ENCODE measurements at regions not wholly inside any gene's neighbourhood (a gene's known extent, or its start where the extent isn't known, plus 50 kb on each side); places are given as distances from the start of the nearest gene placed in this dataset.

DNA sequence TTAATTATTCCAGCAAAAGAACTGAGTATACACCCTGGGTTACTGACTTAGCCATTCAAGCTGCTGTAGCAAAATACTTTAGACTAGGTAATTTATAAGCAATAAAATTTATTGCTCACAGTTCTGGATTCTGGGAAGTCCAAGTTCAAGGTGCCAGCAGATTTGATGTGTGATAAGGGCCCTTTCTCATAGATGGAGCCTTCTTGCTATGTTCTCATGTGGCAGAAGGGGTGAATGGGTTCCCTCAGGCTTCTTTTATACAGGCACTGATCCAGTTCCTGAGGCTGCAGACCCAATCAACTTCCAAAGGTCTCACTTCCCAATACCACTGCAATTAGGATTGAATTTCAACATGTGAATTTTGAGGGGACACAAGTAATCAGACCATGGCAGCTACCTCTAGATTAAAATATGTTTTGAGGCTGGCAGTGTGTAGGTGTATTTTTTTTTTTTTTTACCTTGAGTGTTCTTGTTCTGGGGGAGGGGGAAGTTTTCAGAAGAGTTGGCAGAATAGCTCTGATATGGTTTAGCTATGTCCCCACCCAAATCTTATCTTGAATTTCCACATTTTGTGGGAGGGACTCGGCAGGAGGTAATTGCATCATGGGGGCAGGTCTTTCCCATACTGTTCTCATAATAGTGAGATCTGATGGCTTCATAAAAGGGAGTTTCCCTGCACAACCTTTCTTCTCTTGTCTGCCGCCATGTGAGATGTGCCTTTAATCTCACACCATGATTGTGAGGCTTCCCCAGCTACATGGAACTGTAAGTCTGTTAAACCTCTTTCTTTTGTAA is 178.2 kb downstream of the RASSF9 start:
- no peak overlapping the region for H3K4me3 ChIP-seq (ENCODE audit: extremely low read depth, insufficient read depth, low read length, poor library complexity, severe bottlenecking)
- 80% methylated on average over 1 of the region's 2 CpGs; no CpG with 5 or more reads in 1 of the 2 experiments for WGBS, 2 experiments (ENCODE audit: insufficient coverage in 2 of 2)
- peaks cover 6% of the 10 kb centered on the region for H3K9me3 ChIP-seq (ENCODE audit: control insufficient read depth, low read length)
- H3K27ac ChIP-seq (ENCODE audit: low read depth, low read length, severe bottlenecking), result no peak overlapping the region
- H3K36me3 ChIP-seq (ENCODE audit: control insufficient read depth, insufficient read depth, low read length), result no peaks in the 10 kb centered on the region
- H3K4me1 ChIP-seq (ENCODE audit: control insufficient read depth, insufficient read depth, low read length, poor library complexity, severe bottlenecking), result no peaks in the 10 kb centered on the region

DNA sequence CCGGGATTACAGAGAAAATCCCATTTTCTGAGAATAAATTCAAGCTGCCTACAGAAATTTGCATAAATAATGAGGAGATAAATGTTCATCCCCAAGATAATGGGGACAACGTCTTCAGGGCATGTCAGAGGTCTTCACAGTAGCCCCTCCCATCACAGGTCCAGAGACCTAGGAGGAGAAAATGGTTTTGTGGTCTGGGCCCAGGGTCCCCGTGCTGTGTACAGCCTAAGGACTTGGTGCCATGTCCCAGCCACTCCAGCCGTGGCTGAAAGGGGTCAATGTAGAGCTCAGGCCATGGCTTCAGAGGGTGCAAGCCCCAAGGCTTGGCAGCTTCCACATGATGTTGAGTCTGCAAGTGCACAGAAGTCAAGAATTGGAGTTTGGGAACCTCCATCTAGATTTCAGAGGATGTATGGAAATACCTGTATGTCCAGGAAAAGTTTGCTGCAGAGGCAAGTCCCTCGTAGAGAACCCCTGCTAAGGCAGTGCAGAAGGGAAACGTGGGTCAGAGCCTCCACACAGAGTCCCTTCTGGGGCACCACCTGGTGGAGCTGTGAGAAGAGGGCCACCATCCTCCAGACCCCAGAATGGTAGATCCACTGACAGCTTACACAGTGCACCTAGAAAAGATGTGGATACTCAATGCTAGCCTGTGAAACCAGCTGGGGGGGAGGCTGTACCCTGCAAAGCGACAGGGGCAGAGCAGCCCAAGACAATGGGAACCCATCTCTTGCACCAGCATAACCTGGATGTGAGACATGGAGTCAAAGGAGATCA is 176.3 kb downstream of the RASSF9 start:
- H3K4me3 ChIP-seq (ENCODE audit: extremely low read depth, insufficient read depth, low read length, poor library complexity, severe bottlenecking), result no peak overlapping the region
- no peaks in the 10 kb centered on the region for H3K4me1 ChIP-seq (ENCODE audit: control insufficient read depth, insufficient read depth, low read length, poor library complexity, severe bottlenecking)
- peaks cover 6% of the 10 kb centered on the region for H3K9me3 ChIP-seq (ENCODE audit: control insufficient read depth, low read length)
- no peak overlapping the region for H3K27ac ChIP-seq (ENCODE audit: low read depth, low read length, severe bottlenecking)
- H3K36me3 ChIP-seq (ENCODE audit: control insufficient read depth, insufficient read depth, low read length), result no peaks in the 10 kb centered on the region
- 75 to 81% methylated on average over 4 to 5 of the region's 7 CpGs for WGBS, 2 experiments (ENCODE audit: insufficient coverage in 2 of 2)

DNA sequence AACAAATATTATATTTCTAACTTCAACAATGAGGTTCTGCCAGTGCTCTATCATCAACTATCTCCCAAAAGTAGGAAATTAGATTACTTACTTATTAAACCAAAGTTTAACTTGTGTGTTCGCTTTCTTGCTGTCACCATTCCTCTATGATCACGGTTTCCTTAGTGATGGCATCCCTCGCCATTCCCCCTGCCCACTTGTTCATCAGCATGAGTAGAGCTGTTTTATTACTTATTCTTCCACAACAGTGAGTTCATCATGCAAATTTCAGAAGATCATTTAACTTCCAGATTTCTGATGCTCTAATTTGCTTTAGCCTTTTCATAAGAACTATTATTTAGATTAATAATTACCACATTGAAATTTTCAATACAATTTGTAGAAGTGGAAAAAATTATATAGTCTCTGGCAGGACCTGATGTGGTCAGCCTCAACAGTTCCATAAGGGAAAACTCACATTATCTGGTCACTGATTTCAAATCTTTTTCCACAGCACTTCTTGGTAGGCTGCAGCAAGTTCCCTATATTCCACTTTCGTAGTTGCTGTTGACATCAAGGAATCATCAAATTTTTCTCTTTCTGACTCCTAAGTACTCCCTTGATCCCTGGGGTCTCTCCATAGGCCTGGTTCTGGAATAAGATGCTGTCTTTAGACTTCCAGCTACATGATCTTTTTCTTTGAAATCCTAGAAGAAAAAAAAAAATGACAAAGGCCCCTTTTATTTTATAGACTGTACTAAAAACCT is 174.6 kb downstream of the RASSF9 start:
- 74 to 100% methylated on average over 2 to 4 of the region's 4 CpGs for WGBS, 2 experiments (ENCODE audit: insufficient coverage in 2 of 2)
- H3K9me3 ChIP-seq (ENCODE audit: control insufficient read depth, low read length), result peaks cover 6% of the 10 kb centered on the region
- H3K4me3 ChIP-seq (ENCODE audit: extremely low read depth, insufficient read depth, low read length, poor library complexity, severe bottlenecking), result no peak overlapping the region
- H3K4me1 ChIP-seq (ENCODE audit: control insufficient read depth, insufficient read depth, low read length, poor library complexity, severe bottlenecking), result no peaks in the 10 kb centered on the region
- H3K36me3 ChIP-seq (ENCODE audit: control insufficient read depth, insufficient read depth, low read length), result no peaks in the 10 kb centered on the region
- H3K27ac ChIP-seq (ENCODE audit: low read depth, low read length, severe bottlenecking), result no peak overlapping the region

DNA sequence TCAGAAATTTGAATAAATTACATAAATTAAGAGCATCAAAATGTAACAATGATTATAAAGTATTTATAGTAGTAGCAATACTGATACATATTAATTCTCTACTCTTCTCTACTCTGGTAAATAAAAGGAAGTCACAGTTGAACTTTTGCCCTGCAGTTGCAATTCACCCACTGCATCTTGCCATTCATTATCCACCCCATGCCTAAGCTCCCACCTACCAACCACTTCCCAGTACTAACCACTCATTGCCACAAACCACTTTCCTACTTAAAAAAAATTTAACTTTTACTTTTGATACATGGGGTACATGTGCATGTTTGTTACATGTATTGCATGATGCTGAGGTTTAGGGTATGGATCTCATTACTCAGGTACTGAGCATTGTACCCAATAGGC is 174.0 kb downstream of the RASSF9 start:
- no peak overlapping the region for H3K4me3 ChIP-seq (ENCODE audit: extremely low read depth, insufficient read depth, low read length, poor library complexity, severe bottlenecking)
- no peaks in the 10 kb centered on the region for H3K36me3 ChIP-seq (ENCODE audit: control insufficient read depth, insufficient read depth, low read length)
- no peaks in the 10 kb centered on the region for H3K4me1 ChIP-seq (ENCODE audit: control insufficient read depth, insufficient read depth, low read length, poor library complexity, severe bottlenecking)

DNA sequence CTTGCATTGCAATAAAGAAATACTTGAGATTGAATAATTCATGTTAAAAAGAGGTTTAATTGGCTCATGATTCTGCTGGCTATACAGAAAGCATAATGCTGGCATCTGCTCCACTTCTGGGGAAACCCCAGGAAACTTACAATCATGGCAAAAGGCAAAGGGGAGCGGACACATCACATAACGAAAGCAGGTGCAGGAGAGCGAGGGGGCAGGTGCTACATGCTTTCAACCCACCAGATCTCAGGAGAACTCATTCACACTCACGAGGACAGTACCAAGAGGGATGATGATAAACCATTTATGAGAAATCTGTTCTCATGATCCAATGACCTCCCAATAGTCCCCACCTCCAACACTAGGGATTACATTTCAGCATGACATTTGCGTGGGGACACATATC is 172.6 kb downstream of the RASSF9 start:
- no peaks in the 10 kb centered on the region for H3K36me3 ChIP-seq (ENCODE audit: control insufficient read depth, insufficient read depth, low read length)
- no peaks in the 10 kb centered on the region for H3K4me1 ChIP-seq (ENCODE audit: control insufficient read depth, insufficient read depth, low read length, poor library complexity, severe bottlenecking)
- no peak overlapping the region for H3K27ac ChIP-seq (ENCODE audit: low read depth, low read length, severe bottlenecking)
- WGBS, 2 experiments (ENCODE audit: insufficient coverage in 2 of 2), result 60 to 90% methylated on average over 1 to 2 of the region's 5 CpGs
- peaks cover 5% of the 10 kb centered on the region for H3K9me3 ChIP-seq (ENCODE audit: control insufficient read depth, low read length)
- no peak overlapping the region for H3K4me3 ChIP-seq (ENCODE audit: extremely low read depth, insufficient read depth, low read length, poor library complexity, severe bottlenecking)

More for the DNA sequence above, 174.0 kb downstream of the RASSF9 start:
- peaks cover 6% of the 10 kb centered on the region for H3K9me3 ChIP-seq (ENCODE audit: control insufficient read depth, low read length)
- H3K27ac ChIP-seq (ENCODE audit: low read depth, low read length, severe bottlenecking), result no peak overlapping the region

DNA sequence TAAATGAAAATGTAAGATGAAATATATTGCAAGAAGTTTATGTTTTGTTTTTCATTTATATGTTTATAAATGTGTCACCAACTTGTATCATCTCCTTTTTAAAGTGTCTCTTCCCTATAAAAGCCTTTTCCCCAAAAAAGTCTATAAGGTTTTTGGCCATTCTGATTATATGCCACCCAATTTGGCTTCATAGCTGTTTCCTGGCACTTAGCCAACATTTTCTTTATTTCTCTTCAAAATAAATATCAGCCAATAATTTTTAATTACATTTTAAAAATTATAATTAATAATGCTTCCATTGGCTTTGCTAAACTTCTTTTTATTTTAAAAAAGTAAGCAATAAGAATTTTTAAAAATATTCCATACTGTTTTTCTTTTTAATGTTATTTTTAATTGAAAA is 171.8 kb downstream of the RASSF9 start:
- H3K4me3 ChIP-seq (ENCODE audit: extremely low read depth, insufficient read depth, low read length, poor library complexity, severe bottlenecking), result no peak overlapping the region
- H3K9me3 ChIP-seq (ENCODE audit: control insufficient read depth, low read length), result no peaks in the 10 kb centered on the region
- H3K4me1 ChIP-seq (ENCODE audit: control insufficient read depth, insufficient read depth, low read length, poor library complexity, severe bottlenecking), result no peaks in the 10 kb centered on the region
- no peak overlapping the region for H3K27ac ChIP-seq (ENCODE audit: low read depth, low read length, severe bottlenecking)
- H3K36me3 ChIP-seq (ENCODE audit: control insufficient read depth, insufficient read depth, low read length), result no peaks in the 10 kb centered on the region

DNA sequence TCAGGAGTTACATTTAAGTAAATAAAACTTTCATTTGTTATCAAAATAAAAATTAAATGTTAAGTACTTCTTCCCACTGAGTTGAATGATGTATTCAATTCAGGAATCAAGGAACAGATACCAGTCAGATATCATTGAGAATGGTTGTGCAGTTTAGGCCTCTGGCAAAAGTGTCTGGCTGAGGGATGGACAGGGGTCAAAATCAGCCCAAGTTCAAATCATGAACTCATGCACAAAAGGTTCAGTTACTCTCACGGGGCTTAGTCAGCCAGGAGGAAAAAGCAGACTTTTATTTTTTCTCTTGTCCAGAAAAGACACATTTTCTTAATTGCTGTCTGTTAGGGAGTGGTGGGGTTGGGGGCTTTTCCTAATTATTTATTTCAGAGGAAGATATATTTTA is 166.3 kb downstream of the RASSF9 start:
- WGBS, 2 experiments (ENCODE audit: insufficient coverage in 2 of 2), result 100% methylated on average over 1 of the region's 1 CpG; no CpG with 5 or more reads in 1 of the 2 experiments
- H3K9me3 ChIP-seq (ENCODE audit: control insufficient read depth, low read length), result peaks cover 5% of the 10 kb centered on the region
- no peaks in the 10 kb centered on the region for H3K36me3 ChIP-seq (ENCODE audit: control insufficient read depth, insufficient read depth, low read length)
- H3K27ac ChIP-seq (ENCODE audit: low read depth, low read length, severe bottlenecking), result no peak overlapping the region
- H3K4me3 ChIP-seq (ENCODE audit: extremely low read depth, insufficient read depth, low read length, poor library complexity, severe bottlenecking), result no peak overlapping the region
- no peaks in the 10 kb centered on the region for H3K4me1 ChIP-seq (ENCODE audit: control insufficient read depth, insufficient read depth, low read length, poor library complexity, severe bottlenecking)

DNA sequence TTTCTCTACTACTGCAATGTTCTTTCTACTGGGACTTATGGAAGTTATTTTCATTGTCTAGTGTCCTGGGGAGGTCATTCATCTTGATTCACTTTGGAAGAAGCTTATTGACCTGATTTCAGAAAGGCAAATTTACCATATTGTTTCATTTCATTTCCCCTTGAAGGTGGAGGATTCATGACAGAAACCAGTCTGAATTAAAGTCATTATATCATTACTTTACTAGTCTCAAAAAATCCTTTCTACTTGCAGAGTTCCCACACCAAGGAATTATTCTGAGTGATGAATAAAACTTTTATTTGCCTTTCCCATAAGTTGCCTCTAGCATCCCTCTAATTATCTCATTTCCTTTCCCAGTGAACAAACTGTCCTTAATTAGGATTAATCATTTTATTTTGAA is 163.8 kb downstream of the RASSF9 start:
- H3K9me3 ChIP-seq (ENCODE audit: control insufficient read depth, low read length), result peaks cover 5% of the 10 kb centered on the region
- H3K27ac ChIP-seq (ENCODE audit: low read depth, low read length, severe bottlenecking), result no peak overlapping the region
- H3K4me3 ChIP-seq (ENCODE audit: extremely low read depth, insufficient read depth, low read length, poor library complexity, severe bottlenecking), result no peak overlapping the region
- H3K4me1 ChIP-seq (ENCODE audit: control insufficient read depth, insufficient read depth, low read length, poor library complexity, severe bottlenecking), result no peaks in the 10 kb centered on the region
- H3K36me3 ChIP-seq (ENCODE audit: control insufficient read depth, insufficient read depth, low read length), result no peaks in the 10 kb centered on the region

DNA sequence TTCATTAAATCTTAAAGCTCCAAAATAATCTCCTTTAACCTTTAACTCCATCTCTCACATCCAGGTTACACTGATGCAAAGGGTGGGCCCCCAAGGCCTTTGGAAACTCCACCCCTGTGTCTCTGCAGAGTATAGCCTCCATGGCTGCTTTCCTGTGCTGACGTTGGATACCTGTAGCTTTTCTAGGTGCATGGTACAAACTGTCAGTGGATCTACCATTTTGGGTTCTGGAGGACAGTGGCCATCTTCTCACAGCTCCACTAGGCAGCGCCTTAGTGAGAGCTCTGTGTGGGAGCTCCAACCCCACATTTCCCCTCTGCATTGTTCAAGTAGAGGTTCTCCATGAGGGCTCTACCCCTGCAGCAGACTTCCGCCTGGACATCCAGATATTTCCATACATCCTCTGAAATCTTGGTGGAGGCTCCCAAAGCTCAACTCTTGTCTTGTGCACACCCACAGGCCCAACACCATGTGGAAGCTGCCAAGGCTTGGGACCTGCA is 162.2 kb downstream of the RASSF9 start:
- Histone ChIP-seq H3K4me3 (ENCODE audit: extremely low read depth, insufficient read depth, low read length, poor library complexity, severe bottlenecking) (no peak overlapping the region), H3K36me3 (ENCODE audit: control insufficient read depth, insufficient read depth, low read length) (no peaks in the 10 kb centered on the region), H3K9me3 (ENCODE audit: control insufficient read depth, low read length) (peaks cover 5% of the 10 kb centered on the region), H3K27ac (ENCODE audit: low read depth, low read length, severe bottlenecking) (no peak overlapping the region), H3K4me1 (ENCODE audit: control insufficient read depth, insufficient read depth, low read length, poor library complexity, severe bottlenecking) (no peaks in the 10 kb centered on the region)
- WGBS, 2 experiments (ENCODE audit: insufficient coverage in 2 of 2), result 93 to 100% methylated on average over 2 to 3 of the region's 3 CpGs

DNA sequence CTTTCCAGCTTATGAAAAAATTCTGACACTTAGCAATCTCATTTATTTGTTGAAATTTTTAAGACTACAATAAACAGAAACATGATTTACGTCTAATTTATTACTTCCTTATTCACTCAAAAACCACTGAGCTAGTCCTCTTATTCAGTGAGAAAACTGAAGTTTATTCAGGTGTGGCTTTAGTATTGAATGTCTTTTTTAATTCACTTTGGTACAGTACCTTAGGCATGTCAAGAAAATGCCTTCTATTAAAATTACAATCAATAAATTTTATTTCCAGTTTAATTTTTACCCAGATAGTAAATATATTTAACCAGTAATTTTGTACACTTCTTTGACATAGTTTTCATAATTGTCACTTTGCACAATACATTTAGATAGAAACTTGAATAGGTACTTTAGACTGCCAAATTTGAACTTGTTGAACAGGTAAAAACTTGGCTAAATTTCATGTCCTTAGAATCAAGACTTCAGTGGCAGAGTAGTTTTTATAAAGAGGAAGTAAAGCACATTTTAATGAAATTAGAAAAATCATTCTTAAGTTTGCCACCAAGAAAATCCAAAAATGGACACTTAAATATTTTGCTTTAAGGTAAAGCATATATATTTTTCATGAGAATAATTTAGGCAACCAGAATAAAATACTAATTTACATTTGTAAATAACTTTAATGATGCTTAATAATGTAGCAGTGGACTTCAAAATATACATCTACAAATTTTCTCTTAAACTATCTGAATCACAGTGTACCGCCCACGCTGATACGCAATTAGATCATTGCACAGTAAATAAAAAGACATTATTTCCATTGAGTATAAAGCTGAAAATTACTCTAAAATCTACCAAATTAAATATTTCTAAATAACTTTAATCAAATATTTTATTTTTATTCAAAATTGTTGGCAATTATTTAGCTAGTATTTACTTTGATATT is 159.1 kb downstream of the RASSF9 start:
- Histone ChIP-seq H3K4me1 (ENCODE audit: control insufficient read depth, insufficient read depth, low read length, poor library complexity, severe bottlenecking) (no peaks in the 10 kb centered on the region), H3K27ac (ENCODE audit: low read depth, low read length, severe bottlenecking) (no peak overlapping the region), H3K9me3 (ENCODE audit: control insufficient read depth, low read length) (peaks cover 12% of the 10 kb centered on the region), H3K36me3 (ENCODE audit: control insufficient read depth, insufficient read depth, low read length) (no peaks in the 10 kb centered on the region), H3K4me3 (ENCODE audit: extremely low read depth, insufficient read depth, low read length, poor library complexity, severe bottlenecking) (no peak overlapping the region)
- WGBS, 2 experiments (ENCODE audit: insufficient coverage in 2 of 2), result 100% methylated on average over 2 of the region's 4 CpGs; no CpG with 5 or more reads in 1 of the 2 experiments

Data from mesodermal cell (in vitro differentiated cells).